ENCODE measurements at regions not wholly inside any gene's neighbourhood (a gene's known extent, or its start where the extent isn't known, plus 50 kb on each side); places are given as distances from the start of the nearest gene placed in this dataset.

- H3K36me3 ChIP-seq (ENCODE audit: low read depth): no peaks in the 10 kb centered on the region
- no peaks in the 10 kb centered on the region for H3K9me3 ChIP-seq (ENCODE audit: low read depth)
- WGBS, 2 experiments (ENCODE audit: low coverage in 1 of 2, low lambda C conversion rate in 2 of 2, missing lambda C conversion rate in 2 of 2): 24 to 33% methylated on average over 1 of the region's 1 CpG
- no peaks in the 10 kb centered on the region for H4K20me1 ChIP-seq (ENCODE audit: insufficient read depth)
- H3K4me3 ChIP-seq: no peak overlapping the region
- no peaks in the 10 kb centered on the region for H3K9me2 ChIP-seq (ENCODE audit: insufficient read depth)
- no peak overlapping the region for H3K4me2 ChIP-seq (ENCODE audit: unreplicated experiment)
- H3K79me2 ChIP-seq (ENCODE audit: insufficient read depth): no peaks in the 10 kb centered on the region
- H3K9ac ChIP-seq: no peak overlapping the region
- H3K4me1 ChIP-seq (ENCODE audit: insufficient read depth): no peaks in the 10 kb centered on the region
- H3K27me3 ChIP-seq (replicated peaks; ENCODE audit: insufficient read depth): no peaks in the 10 kb centered on the region
- H3F3A ChIP-seq (ENCODE audit: insufficient read depth): no peaks in the 10 kb centered on the region
- H2AFZ ChIP-seq: no peak overlapping the region
- H3K27ac ChIP-seq: no peak overlapping the region
- no peak for DNase-seq
- TF ChIP-seq EZH2phosphoT487 (IDR thresholded peaks at IDR 0.05; ENCODE audit: insufficient read depth, low read depth) (no peak), EZH2 (IDR thresholded peaks at IDR 0.05; ENCODE audit: insufficient read depth, poor library complexity, severe bottlenecking) (no peak)
- in situ Hi-C loops (cut with MboI): no loop called here
These were observed 263.5 kb upstream of the BCHE start for GRCh38 chr3:166100730-166101129.

GRCh38 chr3:166089575-166089974 is 252.4 kb upstream of the BCHE start:
- Histone ChIP-seq H3K36me3 (ENCODE audit: low read depth) (no peaks in the 10 kb centered on the region), H3K4me1 (ENCODE audit: insufficient read depth) (no peaks in the 10 kb centered on the region), H3K9me3 (ENCODE audit: low read depth) (peaks cover 11% of the 10 kb centered on the region), H2AFZ (no peak overlapping the region), H3K4me2 (ENCODE audit: unreplicated experiment) (no peak overlapping the region), H3K9ac (no peak overlapping the region), H3K27ac (no peak overlapping the region), H3K4me3 (no peak overlapping the region), H3K79me2 (ENCODE audit: insufficient read depth) (no peaks in the 10 kb centered on the region), H3F3A (ENCODE audit: insufficient read depth) (no peaks in the 10 kb centered on the region), H4K20me1 (ENCODE audit: insufficient read depth) (no peaks in the 10 kb centered on the region), H3K9me2 (ENCODE audit: insufficient read depth) (no peaks in the 10 kb centered on the region), H3K27me3 (replicated peaks; ENCODE audit: insufficient read depth) (no peaks in the 10 kb centered on the region)
- DNase-seq: no peak
- TF ChIP-seq EZH2phosphoT487 (IDR thresholded peaks at IDR 0.05; ENCODE audit: insufficient read depth, low read depth): no peak
- no peak for TF ChIP-seq EZH2 (IDR thresholded peaks at IDR 0.05; ENCODE audit: insufficient read depth, poor library complexity, severe bottlenecking)
- 3 to 5% methylated on average over 3 of the region's 3 CpGs for WGBS, 2 experiments (ENCODE audit: low coverage in 1 of 2, low lambda C conversion rate in 2 of 2, missing lambda C conversion rate in 2 of 2)
- in situ Hi-C loops (cut with MboI): no loop called here

GRCh38 chr3:166085164-166085856 is 248.1 kb upstream of the BCHE start:
- Histone ChIP-seq H3K9ac (no peak overlapping the region), H3K4me1 (ENCODE audit: insufficient read depth) (no peaks in the 10 kb centered on the region), H3K9me3 (ENCODE audit: low read depth) (peaks cover 8% of the 10 kb centered on the region), H3K79me2 (ENCODE audit: insufficient read depth) (no peaks in the 10 kb centered on the region), H4K20me1 (ENCODE audit: insufficient read depth) (no peaks in the 10 kb centered on the region), H3K27me3 (replicated peaks; ENCODE audit: insufficient read depth) (no peaks in the 10 kb centered on the region), H3K36me3 (ENCODE audit: low read depth) (no peaks in the 10 kb centered on the region), H3F3A (ENCODE audit: insufficient read depth) (no peaks in the 10 kb centered on the region), H3K27ac (no peak overlapping the region), H3K4me3 (no peak overlapping the region), H3K4me2 (ENCODE audit: unreplicated experiment) (no peak overlapping the region), H3K9me2 (ENCODE audit: insufficient read depth) (no peaks in the 10 kb centered on the region), H2AFZ (no peak overlapping the region)
- no peak for DNase-seq
- 27 to 29% methylated on average over 4 of the region's 4 CpGs for WGBS, 2 experiments (ENCODE audit: low coverage in 1 of 2, low lambda C conversion rate in 2 of 2, missing lambda C conversion rate in 2 of 2)
- TF ChIP-seq EZH2 (IDR thresholded peaks at IDR 0.05; ENCODE audit: insufficient read depth, poor library complexity, severe bottlenecking) (no peak), EZH2phosphoT487 (IDR thresholded peaks at IDR 0.05; ENCODE audit: insufficient read depth, low read depth) (no peak)
- in situ Hi-C loops (cut with MboI): no loop called here

GRCh38 chr3:166080096-166080495 is 242.9 kb upstream of the BCHE start:
- H3K27me3 ChIP-seq (replicated peaks; ENCODE audit: insufficient read depth): no peaks in the 10 kb centered on the region
- H3K9me3 ChIP-seq (ENCODE audit: low read depth): peaks cover 6% of the 10 kb centered on the region
- in situ Hi-C loops (cut with MboI): no loop called here
- H3K36me3 ChIP-seq (ENCODE audit: low read depth): no peaks in the 10 kb centered on the region
- H3K9ac ChIP-seq: no peak overlapping the region
- no peaks in the 10 kb centered on the region for H3F3A ChIP-seq (ENCODE audit: insufficient read depth)
- no peak overlapping the region for H3K4me2 ChIP-seq (ENCODE audit: unreplicated experiment)
- no peak overlapping the region for H3K27ac ChIP-seq
- no peaks in the 10 kb centered on the region for H4K20me1 ChIP-seq (ENCODE audit: insufficient read depth)
- no peak overlapping the region for H3K4me3 ChIP-seq
- no peaks in the 10 kb centered on the region for H3K9me2 ChIP-seq (ENCODE audit: insufficient read depth)
- no peak for DNase-seq
- H2AFZ ChIP-seq: no peak overlapping the region
- no peaks in the 10 kb centered on the region for H3K79me2 ChIP-seq (ENCODE audit: insufficient read depth)
- TF ChIP-seq EZH2phosphoT487 (IDR thresholded peaks at IDR 0.05; ENCODE audit: insufficient read depth, low read depth) (no peak), EZH2 (IDR thresholded peaks at IDR 0.05; ENCODE audit: insufficient read depth, poor library complexity, severe bottlenecking) (no peak)
- WGBS, 2 experiments (ENCODE audit: low coverage in 1 of 2, low lambda C conversion rate in 2 of 2, missing lambda C conversion rate in 2 of 2): 15 to 21% methylated on average over 2 of the region's 2 CpGs
- H3K4me1 ChIP-seq (ENCODE audit: insufficient read depth): no peaks in the 10 kb centered on the region

- H3K4me2 ChIP-seq (ENCODE audit: unreplicated experiment): no peak overlapping the region
- in situ Hi-C loops (cut with MboI): no loop called here
These were observed 234.6 kb upstream of the BCHE start for GRCh38 chr3:166071831-166072230.

More at GRCh38 chr3:166071831-166072230, 234.6 kb upstream of the BCHE start:
- Histone ChIP-seq H3K9me3 (ENCODE audit: low read depth) (no peaks in the 10 kb centered on the region), H3K27me3 (replicated peaks; ENCODE audit: insufficient read depth) (no peaks in the 10 kb centered on the region), H3K4me1 (ENCODE audit: insufficient read depth) (no peaks in the 10 kb centered on the region), H3K79me2 (ENCODE audit: insufficient read depth) (no peaks in the 10 kb centered on the region), H3K27ac (no peak overlapping the region), H3K4me3 (no peak overlapping the region), H2AFZ (no peak overlapping the region), H3K9me2 (ENCODE audit: insufficient read depth) (no peaks in the 10 kb centered on the region), H3K36me3 (ENCODE audit: low read depth) (no peaks in the 10 kb centered on the region), H4K20me1 (ENCODE audit: insufficient read depth) (no peaks in the 10 kb centered on the region), H3K9ac (no peak overlapping the region), H3F3A (ENCODE audit: insufficient read depth) (no peaks in the 10 kb centered on the region)
- TF ChIP-seq EZH2phosphoT487 (IDR thresholded peaks at IDR 0.05; ENCODE audit: insufficient read depth, low read depth) (no peak), EZH2 (IDR thresholded peaks at IDR 0.05; ENCODE audit: insufficient read depth, poor library complexity, severe bottlenecking) (no peak)
- DNase-seq: no peak
